ENCODE measurements at regions not wholly inside any gene's neighbourhood (a gene's known extent, or its start where the extent isn't known, plus 50 kb on each side); places are given as distances from the start of the nearest gene placed in this dataset.

- TF ChIP-seq YY1 (IDR thresholded peaks at IDR 0.05; ENCODE audit: low read depth) (no peak), FOXM1 (IDR thresholded peaks at IDR 0.05; ENCODE audit: borderline replicate concordance, low read depth) (no peak), TCF12 (IDR thresholded peaks at IDR 0.05; ENCODE audit: low read depth) (no peak), ZBTB7A (IDR thresholded peaks at IDR 0.05; ENCODE audit: low read depth) (no peak), CREB1 (IDR thresholded peaks at IDR 0.05; ENCODE audit: low read depth) (no peak), NFIC (IDR thresholded peaks at IDR 0.05) (no peak), RAD21 (IDR thresholded peaks at IDR 0.05; ENCODE audit: low read depth) (no peak), REST (IDR thresholded peaks at IDR 0.05; ENCODE audit: low read depth) (no peak)
These were observed 354.1 kb upstream of the ATP5MC3 start for GRCh38 chr2:175535631-175536030.

- TF ChIP-seq MAX (IDR thresholded peaks at IDR 0.05) (no peak), EP300 (IDR thresholded peaks at IDR 0.05; ENCODE audit: borderline replicate concordance) (no peak), TCF12 (IDR thresholded peaks at IDR 0.05; ENCODE audit: low read depth) (no peak), NFIC (IDR thresholded peaks at IDR 0.05) (no peak), TAF1 (IDR thresholded peaks at IDR 0.05; ENCODE audit: low read depth) (no peak), TEAD4 (IDR thresholded peaks at IDR 0.05) (no peak), YY1 (IDR thresholded peaks at IDR 0.05; ENCODE audit: low read depth) (no peak), RAD21 (IDR thresholded peaks at IDR 0.05; ENCODE audit: low read depth) (no peak), REST (IDR thresholded peaks at IDR 0.05; ENCODE audit: low read depth) (no peak), FOXM1 (IDR thresholded peaks at IDR 0.05; ENCODE audit: borderline replicate concordance, low read depth) (no peak), USF1 (IDR thresholded peaks at IDR 0.05) (no peak), CREB1 (IDR thresholded peaks at IDR 0.05; ENCODE audit: low read depth) (no peak), EGR1 (IDR thresholded peaks at IDR 0.05) (no peak), CEBPB (IDR thresholded peaks at IDR 0.05) (no peak)
These were observed 344.5 kb upstream of the ATP5MC3 start for GRCh38 chr2:175525975-175526374.

- no peak for TF ChIP-seq CEBPB (IDR thresholded peaks at IDR 0.05)
- TF ChIP-seq REST (IDR thresholded peaks at IDR 0.05; ENCODE audit: low read depth): no peak
- TF ChIP-seq YY1 (IDR thresholded peaks at IDR 0.05; ENCODE audit: low read depth): no peak
- no peak for TF ChIP-seq FOXM1 (IDR thresholded peaks at IDR 0.05; ENCODE audit: borderline replicate concordance, low read depth)
- TF ChIP-seq USF1 (IDR thresholded peaks at IDR 0.05): no peak
- TF ChIP-seq TAF1 (IDR thresholded peaks at IDR 0.05; ENCODE audit: low read depth): no peak
- no peak for TF ChIP-seq NFIC (IDR thresholded peaks at IDR 0.05)
- no peak for TF ChIP-seq RAD21 (IDR thresholded peaks at IDR 0.05; ENCODE audit: low read depth)
- no peak for TF ChIP-seq CREB1 (IDR thresholded peaks at IDR 0.05; ENCODE audit: low read depth)
- TF ChIP-seq ZBTB7A (IDR thresholded peaks at IDR 0.05; ENCODE audit: low read depth): no peak
- TF ChIP-seq TCF12 (IDR thresholded peaks at IDR 0.05; ENCODE audit: low read depth): no peak
- TF ChIP-seq MAX (IDR thresholded peaks at IDR 0.05): no peak
- no peak for TF ChIP-seq EP300 (IDR thresholded peaks at IDR 0.05; ENCODE audit: borderline replicate concordance)
- no peak for TF ChIP-seq TEAD4 (IDR thresholded peaks at IDR 0.05)
- TF ChIP-seq EGR1 (IDR thresholded peaks at IDR 0.05): no peak
These were observed 341.5 kb upstream of the ATP5MC3 start for GRCh38 chr2:175523001-175523400.

- TF ChIP-seq FOXM1 (IDR thresholded peaks at IDR 0.05; ENCODE audit: borderline replicate concordance, low read depth): no peak
- TF ChIP-seq RAD21 (IDR thresholded peaks at IDR 0.05; ENCODE audit: low read depth): no peak
- TF ChIP-seq CEBPB (IDR thresholded peaks at IDR 0.05): no peak
These were observed 336.7 kb upstream of the ATP5MC3 start for GRCh38 chr2:175518206-175518605.

- TF ChIP-seq CREB1 (IDR thresholded peaks at IDR 0.05; ENCODE audit: low read depth) (no peak), MAX (IDR thresholded peaks at IDR 0.05) (no peak), REST (IDR thresholded peaks at IDR 0.05; ENCODE audit: low read depth) (no peak), CEBPB (IDR thresholded peaks at IDR 0.05) (no peak), EP300 (IDR thresholded peaks at IDR 0.05; ENCODE audit: borderline replicate concordance) (no peak), TAF1 (IDR thresholded peaks at IDR 0.05; ENCODE audit: low read depth) (no peak), TCF12 (IDR thresholded peaks at IDR 0.05; ENCODE audit: low read depth) (no peak), NFIC (IDR thresholded peaks at IDR 0.05) (no peak), FOXM1 (IDR thresholded peaks at IDR 0.05; ENCODE audit: borderline replicate concordance, low read depth) (no peak), ZBTB7A (IDR thresholded peaks at IDR 0.05; ENCODE audit: low read depth) (no peak), USF1 (IDR thresholded peaks at IDR 0.05) (no peak), YY1 (IDR thresholded peaks at IDR 0.05; ENCODE audit: low read depth) (no peak), TEAD4 (IDR thresholded peaks at IDR 0.05) (no peak)
These were observed 335.0 kb upstream of the ATP5MC3 start for GRCh38 chr2:175516555-175516954.
